Nephron progenitor cell (in vitro differentiated cells): ENCODE measurements at regions not wholly inside any gene's neighbourhood (a gene's known extent, or its start where the extent isn't known, plus 50 kb on each side); places are given as distances from the start of the nearest gene placed in this dataset.

Source experiments
- DNase-seq: peaks from one replicate; pipeline ENCODE4 v3.0.0; 2021
- H3K27ac Mint-ChIP-seq: 2 replicates; pipeline ENCODE4 v1.8.0; 2021; ENCODE audit warnings: mild to moderate bottlenecking, moderate library complexity, mixed read lengths
- H3K27me3 Mint-ChIP-seq: 2 replicates; pipeline ENCODE4 v1.8.0; 2021; ENCODE audit warnings: mild to moderate bottlenecking, low read depth, mixed read lengths; ENCODE audit not compliant: poor library complexity
- H3K36me3 Mint-ChIP-seq: 2 replicates; pipeline ENCODE4 v1.8.0; 2021; ENCODE audit warnings: low read depth, mixed read lengths
- H3K4me1 Mint-ChIP-seq: 2 replicates; pipeline ENCODE4 v1.8.0; 2021; ENCODE audit warnings: mixed read lengths
- H3K4me3 Mint-ChIP-seq: 2 replicates; pipeline ENCODE4 v1.8.0; 2021; ENCODE audit warnings: mild to moderate bottlenecking, moderate library complexity, mixed read lengths
- H3K9me3 Mint-ChIP-seq: 2 replicates; pipeline ENCODE4 v1.8.0; 2021; ENCODE audit warnings: mild to moderate bottlenecking, moderate library complexity, mixed read lengths
- TF ChIP-seq, protein P1 (sequence below): fragments of 200-600 bp; sonication (generic); IDR thresholded peaks from 2 replicates; pipeline ENCODE4 v1.5.0; 2021; ENCODE audit warnings: antibody characterized with exemption

DNA sequence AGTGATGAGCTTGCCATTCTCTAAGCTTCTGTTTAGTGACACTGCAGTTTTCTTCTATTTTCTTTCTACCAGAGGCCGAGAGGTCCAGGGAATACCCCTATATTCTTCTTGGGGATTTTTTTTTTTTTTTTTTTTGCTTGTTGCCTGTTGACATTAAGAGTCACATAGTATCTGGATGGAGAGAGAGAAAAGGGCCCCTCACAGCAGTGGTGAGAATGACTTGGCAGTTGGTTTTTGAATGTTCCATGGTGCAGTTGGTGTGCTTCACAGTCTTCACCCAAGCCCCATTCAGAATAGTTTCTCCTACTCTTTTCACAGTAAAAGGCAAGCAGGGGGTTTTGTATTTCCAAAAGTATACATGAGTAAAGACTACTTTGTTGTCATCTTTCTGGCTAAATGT lies 577.9 kb downstream of the LMO7 start:
- Mint-ChIP-seq H3K27ac (no peak overlapping the region), H3K27me3 (no peaks in the 10 kb centered on the region)

DNA sequence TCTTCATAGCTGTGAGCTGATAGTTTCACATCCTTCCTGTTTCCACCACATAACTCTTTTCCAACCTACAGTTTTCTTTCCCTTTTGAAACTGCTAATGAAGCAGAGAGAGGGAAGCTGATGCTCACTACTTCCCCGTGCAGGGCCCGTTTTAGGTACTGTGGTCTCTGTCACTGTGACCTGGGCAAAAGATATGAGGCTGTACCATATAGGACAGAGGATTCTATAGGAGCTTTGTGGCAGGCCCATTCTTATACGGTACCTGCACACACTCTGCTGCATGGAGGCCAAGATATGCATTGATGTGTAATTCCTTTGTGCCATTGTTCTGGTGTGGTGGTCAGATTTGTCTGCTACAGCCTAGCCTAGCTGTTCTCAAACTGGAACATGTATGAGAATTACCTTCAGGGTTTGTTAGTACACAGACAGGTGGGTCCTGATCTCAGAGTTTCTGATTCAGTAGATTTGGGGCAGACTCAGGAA lies 577.3 kb downstream of the LMO7 start:
- Mint-ChIP-seq H3K36me3 (no peaks in the 10 kb centered on the region), H3K4me3 (no peak overlapping the region), H3K4me1 (no peaks in the 10 kb centered on the region), H3K27ac (no peak overlapping the region), H3K9me3 (no peaks in the 10 kb centered on the region), H3K27me3 (no peaks in the 10 kb centered on the region)
- TF ChIP-seq, protein P1, sequence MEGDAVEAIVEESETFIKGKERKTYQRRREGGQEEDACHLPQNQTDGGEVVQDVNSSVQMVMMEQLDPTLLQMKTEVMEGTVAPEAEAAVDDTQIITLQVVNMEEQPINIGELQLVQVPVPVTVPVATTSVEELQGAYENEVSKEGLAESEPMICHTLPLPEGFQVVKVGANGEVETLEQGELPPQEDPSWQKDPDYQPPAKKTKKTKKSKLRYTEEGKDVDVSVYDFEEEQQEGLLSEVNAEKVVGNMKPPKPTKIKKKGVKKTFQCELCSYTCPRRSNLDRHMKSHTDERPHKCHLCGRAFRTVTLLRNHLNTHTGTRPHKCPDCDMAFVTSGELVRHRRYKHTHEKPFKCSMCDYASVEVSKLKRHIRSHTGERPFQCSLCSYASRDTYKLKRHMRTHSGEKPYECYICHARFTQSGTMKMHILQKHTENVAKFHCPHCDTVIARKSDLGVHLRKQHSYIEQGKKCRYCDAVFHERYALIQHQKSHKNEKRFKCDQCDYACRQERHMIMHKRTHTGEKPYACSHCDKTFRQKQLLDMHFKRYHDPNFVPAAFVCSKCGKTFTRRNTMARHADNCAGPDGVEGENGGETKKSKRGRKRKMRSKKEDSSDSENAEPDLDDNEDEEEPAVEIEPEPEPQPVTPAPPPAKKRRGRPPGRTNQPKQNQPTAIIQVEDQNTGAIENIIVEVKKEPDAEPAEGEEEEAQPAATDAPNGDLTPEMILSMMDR = no peak
- no peak for DNase-seq

More for the DNA sequence above, 577.9 kb downstream of the LMO7 start:
- TF ChIP-seq, protein P1 = no peak
- Mint-ChIP-seq H3K4me3 (no peak overlapping the region), H3K4me1 (no peaks in the 10 kb centered on the region), H3K9me3 (no peaks in the 10 kb centered on the region), H3K36me3 (no peaks in the 10 kb centered on the region)
- no peak for DNase-seq

DNA sequence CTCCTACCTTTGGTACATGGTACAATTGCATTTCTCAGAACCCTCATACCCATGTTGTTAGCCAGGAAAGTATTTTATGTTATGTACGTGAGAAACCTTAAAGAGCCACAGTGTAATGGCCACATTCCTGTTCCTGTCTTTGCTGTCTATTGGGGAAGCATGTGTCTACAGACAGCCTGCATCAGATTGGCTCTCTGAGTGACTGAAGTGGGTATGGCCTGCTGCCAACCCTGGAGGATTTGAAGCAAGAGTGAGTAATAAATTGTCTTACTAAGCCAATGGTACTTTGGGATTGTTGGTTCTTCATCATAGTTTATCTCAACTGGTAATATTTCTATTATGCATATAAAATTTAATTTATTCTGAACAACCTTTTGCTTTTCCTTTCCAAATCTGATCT lies 574.1 kb downstream of the LMO7 start:
- TF ChIP-seq, protein P1 = no peak
- no peak overlapping the region for H3K27ac Mint-ChIP-seq
- H3K36me3 Mint-ChIP-seq = no peaks in the 10 kb centered on the region
- DNase-seq = no peak
- no peaks in the 10 kb centered on the region for H3K4me1 Mint-ChIP-seq
- no peaks in the 10 kb centered on the region for H3K27me3 Mint-ChIP-seq
- no peaks in the 10 kb centered on the region for H3K9me3 Mint-ChIP-seq
- H3K4me3 Mint-ChIP-seq = no peak overlapping the region

DNA sequence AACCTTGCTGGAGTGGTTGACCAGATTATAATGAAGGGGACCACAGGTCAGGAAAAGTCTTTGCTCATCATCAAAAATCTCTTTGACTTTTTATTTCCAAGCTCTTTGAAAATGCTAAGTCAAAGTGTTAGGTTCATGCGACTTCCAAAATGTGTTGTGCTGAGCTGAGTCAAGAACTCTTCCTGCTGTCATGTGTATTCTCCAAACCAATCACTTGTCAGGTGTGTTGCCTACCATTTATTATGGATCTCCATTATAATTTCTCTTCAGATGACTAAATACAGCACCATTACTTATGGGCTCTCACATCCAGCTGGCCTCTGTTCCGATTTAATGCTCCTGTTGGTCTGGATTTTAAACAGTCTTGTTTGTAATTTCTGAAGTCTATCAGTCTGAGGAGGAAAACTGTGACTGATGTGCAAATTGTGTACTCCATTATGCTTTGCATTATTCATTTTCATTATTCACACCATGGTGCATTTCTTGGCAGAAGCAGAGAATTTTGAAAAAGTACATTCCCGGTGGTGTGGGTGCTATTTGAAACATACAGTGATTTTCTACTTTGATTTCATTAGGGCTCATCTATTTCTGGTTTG lies 562.5 kb downstream of the LMO7 start:
- Mint-ChIP-seq H3K4me1 (no peaks in the 10 kb centered on the region), H3K9me3 (no peaks in the 10 kb centered on the region), H3K27ac (no peak overlapping the region), H3K27me3 (peaks cover 4% of the 10 kb centered on the region), H3K36me3 (no peaks in the 10 kb centered on the region), H3K4me3 (no peak overlapping the region)
- no peak for DNase-seq
- TF ChIP-seq, protein P1 = no peak

DNA sequence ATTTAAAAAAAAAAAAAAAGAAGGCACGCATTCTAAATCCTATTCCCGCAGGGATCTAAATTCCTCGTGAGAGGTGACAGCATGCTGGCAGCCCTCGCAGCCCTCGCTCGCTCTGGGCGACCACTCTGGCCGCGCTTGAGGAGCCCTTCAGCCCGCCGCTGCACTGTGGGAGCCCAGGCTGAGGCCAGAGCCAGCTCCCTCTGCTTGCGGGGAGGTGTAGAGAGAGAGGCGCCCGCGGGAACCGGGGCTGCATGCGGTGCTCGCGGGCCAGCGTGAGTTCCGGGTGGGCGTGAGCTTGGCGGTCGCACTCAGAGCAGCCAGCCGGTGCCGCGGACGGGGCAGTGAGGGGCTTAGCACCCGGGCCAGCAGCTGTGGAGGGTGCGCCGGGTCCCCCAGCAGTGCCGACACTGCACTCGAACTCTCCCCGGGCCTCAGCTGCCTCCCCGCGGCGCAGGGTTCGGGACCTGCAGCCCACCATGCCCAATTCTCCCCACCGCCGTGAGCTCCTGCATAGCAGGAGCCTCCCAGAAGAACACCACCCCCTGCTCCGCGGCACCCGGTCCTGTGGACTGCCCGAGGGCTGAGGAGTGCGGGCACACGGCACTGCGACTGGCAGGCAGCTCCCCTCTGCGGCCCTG lies 553.9 kb downstream of the LMO7 start:
- no peaks in the 10 kb centered on the region for H3K4me1 Mint-ChIP-seq
- TF ChIP-seq, protein P1 = no peak
- H3K27me3 Mint-ChIP-seq = peaks cover 14% of the 10 kb centered on the region
- H3K4me3 Mint-ChIP-seq = no peak overlapping the region
- no peak for DNase-seq
- H3K9me3 Mint-ChIP-seq = no peaks in the 10 kb centered on the region
- no peak overlapping the region for H3K27ac Mint-ChIP-seq
- H3K36me3 Mint-ChIP-seq = no peaks in the 10 kb centered on the region
